ENCODE measurements at regions not wholly inside any gene's neighbourhood (a gene's known extent, or its start where the extent isn't known, plus 50 kb on each side); places are given as distances from the start of the nearest gene placed in this dataset.

- H3K9me3 ChIP-seq (ENCODE audit: control insufficient read depth, insufficient read depth, low read depth, low read length): no peaks in the 10 kb centered on the region
- H3K4me3 ChIP-seq (ENCODE audit: low read depth in 2 of 2, low read length in 2 of 2): no peak overlapping the region
- TF ChIP-seq SIN3A (IDR thresholded peaks at IDR 0.05; ENCODE audit: borderline replicate concordance, insufficient read depth, low read depth, low read length) (no peak), POLR2AphosphoS5 (IDR thresholded peaks at IDR 0.05; ENCODE audit: low read depth, low read length) (no peak)
- no TSS peak for BruUV-seq (replicated peaks)
- no peaks in the 10 kb centered on the region; the same call in 1 of the 2 replicates for H3K4me1 ChIP-seq (ENCODE audit: control insufficient read depth, insufficient read depth, low read length)
- in situ Hi-C loops (cut with HindIII; ENCODE audit: low pct_unique_long_range_greater_than_20kb, low sequenced_read_pairs): no loop called here
- ChIA-PET POLR2A (no interaction called here), CTCF (no interaction called here)
- no peaks in the 10 kb centered on the region for H3K27me3 ChIP-seq (ENCODE audit: control insufficient read depth, insufficient read depth, low read length)
- no peak overlapping the region for H3K27ac ChIP-seq (ENCODE audit: low read length)
- DNase-seq (ENCODE audit: low read depth, low spot score): no peak
- intact Hi-C loops (cut with micrococcal nuclease; ENCODE audit: unreplicated experiment): no loop called here
- no peak for ATAC-seq
- no peaks in the 10 kb centered on the region for H3K36me3 ChIP-seq (ENCODE audit: control insufficient read depth, insufficient read depth, low read length)
Measured at GRCh38 chr2:185255566-185255965, 483.0 kb upstream of the FSIP2 start.

- H3K27me3 ChIP-seq (ENCODE audit: control insufficient read depth, insufficient read depth, low read length): no peaks in the 10 kb centered on the region
- H3K4me3 ChIP-seq (ENCODE audit: low read depth in 2 of 2, low read length in 2 of 2): no peak overlapping the region
- H3K36me3 ChIP-seq (ENCODE audit: control insufficient read depth, insufficient read depth, low read length): no peaks in the 10 kb centered on the region
- TF ChIP-seq TCF7L2 (IDR thresholded peaks at IDR 0.05; ENCODE audit: low read depth, low read length) (no peak), REST (IDR thresholded peaks at IDR 0.05; ENCODE audit: insufficient read depth in 1 of 2, low read depth in 2 of 2, low read length in 1 of 2) (no peak), SIN3A (IDR thresholded peaks at IDR 0.05; ENCODE audit: borderline replicate concordance, insufficient read depth, low read depth, low read length) (no peak), POLR2AphosphoS5 (IDR thresholded peaks at IDR 0.05; ENCODE audit: low read depth, low read length) (no peak), CTCF (IDR thresholded peaks at IDR 0.05) (no peak)
- ATAC-seq (no peak), DNase-seq (ENCODE audit: low read depth, low spot score) (no peak)
- POLR2A ChIA-PET: no interaction called here
- CTCF ChIA-PET: no interaction called here
- in situ Hi-C loops (cut with HindIII; ENCODE audit: low pct_unique_long_range_greater_than_20kb, low sequenced_read_pairs): no loop called here
- no peaks in the 10 kb centered on the region for H3K4me1 ChIP-seq (ENCODE audit: control insufficient read depth, insufficient read depth, low read length)
- H3K9me3 ChIP-seq (ENCODE audit: control insufficient read depth, insufficient read depth, low read depth, low read length): no peaks in the 10 kb centered on the region
- no peak overlapping the region for H3K27ac ChIP-seq (ENCODE audit: low read length)
- intact Hi-C loops (cut with micrococcal nuclease; ENCODE audit: unreplicated experiment): no loop called here
- no TSS peak for BruUV-seq (replicated peaks)
Measured at GRCh38 chr2:185265747-185266146, 472.9 kb upstream of the FSIP2 start.

GRCh38 chr2:185268651-185269050, 470.0 kb upstream of the FSIP2 start:
- Histone ChIP-seq H3K4me3 (ENCODE audit: low read depth in 2 of 2, low read length in 2 of 2) (no peak overlapping the region), H3K9me3 (ENCODE audit: control insufficient read depth, insufficient read depth, low read depth, low read length) (no peaks in the 10 kb centered on the region), H3K36me3 (ENCODE audit: control insufficient read depth, insufficient read depth, low read length) (no peaks in the 10 kb centered on the region), H3K27me3 (ENCODE audit: control insufficient read depth, insufficient read depth, low read length) (no peaks in the 10 kb centered on the region), H3K27ac (ENCODE audit: low read length) (no peak overlapping the region), H3K4me1 (ENCODE audit: control insufficient read depth, insufficient read depth, low read length) (no peaks in the 10 kb centered on the region)
- in situ Hi-C loops (cut with HindIII; ENCODE audit: low pct_unique_long_range_greater_than_20kb, low sequenced_read_pairs): no loop called here
- DNase-seq (ENCODE audit: low read depth, low spot score) (no peak), ATAC-seq (no peak)
- CTCF ChIA-PET: no interaction called here
- intact Hi-C loops (cut with micrococcal nuclease; ENCODE audit: unreplicated experiment): no loop called here
- no TSS peak for BruUV-seq (replicated peaks)
- POLR2A ChIA-PET: no interaction called here
- no peak for TF ChIP-seq CTCF (IDR thresholded peaks at IDR 0.05)
- TF ChIP-seq SIN3A (IDR thresholded peaks at IDR 0.05; ENCODE audit: borderline replicate concordance, insufficient read depth, low read depth, low read length): no peak
- TF ChIP-seq REST (IDR thresholded peaks at IDR 0.05; ENCODE audit: insufficient read depth in 1 of 2, low read depth in 2 of 2, low read length in 1 of 2): no peak
- TF ChIP-seq TCF7L2 (IDR thresholded peaks at IDR 0.05; ENCODE audit: low read depth, low read length): no peak
- TF ChIP-seq POLR2AphosphoS5 (IDR thresholded peaks at IDR 0.05; ENCODE audit: low read depth, low read length): no peak

Measured in Panc1 (cell line).